VCaP (cell line): ENCODE measurements at regions not wholly inside any gene's neighbourhood (a gene's known extent, or its start where the extent isn't known, plus 50 kb on each side); places are given as distances from the start of the nearest gene placed in this dataset.

ENCODE experiments used
- H3K27ac ChIP-seq: fragments of 450-650 bp; 2 replicates; pipeline ENCODE4 v1.5.1; 2017
- CTCF ChIP-seq: fragments of 450-650 bp; conservative IDR thresholded peaks from 2 replicates; pipeline ENCODE4 v1.5.1; 2017; ENCODE audit warnings: mild to moderate bottlenecking, moderate library complexity

GRCh38 chr3:162041622-162042021 lies 545.0 kb downstream of the OTOL1 start:
- H3K27ac ChIP-seq, result no peak overlapping the region
- TF ChIP-seq CTCF, result no peak

- H3K27ac ChIP-seq, result no peak overlapping the region
- TF ChIP-seq CTCF, result no peak
These were observed 556.0 kb downstream of the OTOL1 start for GRCh38 chr3:162052636-162053035.

GRCh38 chr3:162072656-162073164 lies 576.1 kb downstream of the OTOL1 start:
- H3K27ac ChIP-seq, result no peak overlapping the region
- TF ChIP-seq CTCF, result no peak

GRCh38 chr3:162073422-162073975 lies 576.9 kb downstream of the OTOL1 start:
- no peak overlapping the region for H3K27ac ChIP-seq
- TF ChIP-seq CTCF, result no peak

- no peak overlapping the region for H3K27ac ChIP-seq
- TF ChIP-seq CTCF, result no peak
These were observed 580.5 kb downstream of the OTOL1 start for GRCh38 chr3:162077108-162077507.

GRCh38 chr3:162082516-162082915 lies 585.9 kb downstream of the OTOL1 start:
- no peak overlapping the region for H3K27ac ChIP-seq
- TF ChIP-seq CTCF, result no peak

- TF ChIP-seq CTCF, result no peak
- no peak overlapping the region for H3K27ac ChIP-seq
These were observed 590.8 kb downstream of the OTOL1 start for GRCh38 chr3:162087361-162087760.

- H3K27ac ChIP-seq, result no peak overlapping the region
- TF ChIP-seq CTCF, result no peak
These were observed 596.1 kb downstream of the OTOL1 start for GRCh38 chr3:162092751-162093150.
